GM23338 (cell line): ENCODE measurements at regions not wholly inside any gene's neighbourhood (a gene's known extent, or its start where the extent isn't known, plus 50 kb on each side); places are given as distances from the start of the nearest gene placed in this dataset.
A peak's percentile ranks its signal among the peaks of the same experiment; 100 is the strongest.

Experiments used
- ATAC-seq: fragments of 200-7000 bp; cut with Tn5 transposase; 3 replicates; pipeline ENCODE4 v1.9.1; 2020
- DNase-seq: peaks from one replicate; pipeline ENCODE4 v3.0.0-alpha.2; 2015; ENCODE audit warnings: low spot score
- H2AFZ ChIP-seq: fragments of 200-600 bp; sonication (generic); 2 replicates; pipeline ENCODE4 v1.8.0; 2016; ENCODE audit warnings: antibody characterized with exemption, mild to moderate bottlenecking, moderate library complexity
- H3F3A ChIP-seq: fragments of 200-600 bp; sonication (generic); replicated peaks from 2 replicates; pipeline ENCODE4 v1.8.0; 2017; ENCODE audit warnings: antibody characterized with exemption, mixed run types, low read depth
- H3K27ac ChIP-seq: fragments of 200-600 bp; sonication (generic); 2 replicates; pipeline ENCODE4 v1.6.1; 2016; ENCODE audit warnings: low read depth
- H3K27me3 ChIP-seq: fragments of 200-600 bp; sonication (generic); 2 replicates; pipeline ENCODE4 v1.8.0; 2016; ENCODE audit warnings: mild to moderate bottlenecking, mixed run types, moderate library complexity; ENCODE audit not compliant: insufficient read depth
- H3K36me3 ChIP-seq: fragments of 200-600 bp; sonication (generic); 2 replicates; pipeline ENCODE4 v1.8.0; 2016; ENCODE audit warnings: mild to moderate bottlenecking; ENCODE audit not compliant: insufficient read depth
- H3K4me1 ChIP-seq: fragments of 200-600 bp; sonication (generic); 2 replicates; pipeline ENCODE4 v1.8.0; 2016; ENCODE audit warnings: mild to moderate bottlenecking, moderate library complexity; ENCODE audit not compliant: insufficient read depth
- H3K4me2 ChIP-seq: fragments of 200-600 bp; sonication (generic); 2 replicates; pipeline ENCODE4 v1.7.1; 2017; ENCODE audit warnings: mixed run types
- H3K4me3 ChIP-seq: fragments of 200-600 bp; sonication (generic); 2 replicates; pipeline ENCODE4 v1.6.1; 2016; ENCODE audit warnings: mixed run types
- H3K79me2 ChIP-seq: fragments of 200-600 bp; sonication (generic); replicated peaks from 2 replicates; pipeline ENCODE4 v1.8.0; 2017; ENCODE audit warnings: mild to moderate bottlenecking; ENCODE audit not compliant: insufficient read depth
- H3K9me2 ChIP-seq: fragments of 200-600 bp; sonication (generic); 2 replicates; pipeline ENCODE4 v1.8.0; 2017; ENCODE audit not compliant: insufficient read depth
- H4K20me1 ChIP-seq: fragments of 200-600 bp; sonication (generic); replicated peaks from 2 replicates; pipeline ENCODE4 v1.8.0; 2017; ENCODE audit warnings: mild to moderate bottlenecking; ENCODE audit not compliant: insufficient read depth
- H3K27ac Mint-ChIP-seq: 2 replicates; pipeline ENCODE4 v1.8.0; 2020; ENCODE audit warnings: inconsistent platforms, mild to moderate bottlenecking, moderate library complexity, mixed read lengths
- H3K27me3 Mint-ChIP-seq: 3 replicates; pipeline ENCODE4 v1.8.0; 2022; ENCODE audit warnings: low read depth, mild to moderate bottlenecking, moderate library complexity, mixed read lengths, inconsistent platforms; ENCODE audit not compliant: insufficient read depth, poor library complexity
- H3K36me3 Mint-ChIP-seq: 3 replicates; pipeline ENCODE4 v1.8.0; 2021; ENCODE audit warnings: low read depth, mild to moderate bottlenecking, inconsistent platforms, moderate library complexity, mixed read lengths
- H3K4me1 Mint-ChIP-seq: 3 replicates; pipeline ENCODE4 v1.8.0; 2020; ENCODE audit warnings: mild to moderate bottlenecking, inconsistent platforms, mixed read lengths
- H3K4me3 Mint-ChIP-seq: 3 replicates; pipeline ENCODE4 v1.8.0; 2021; ENCODE audit warnings: moderate library complexity, mild to moderate bottlenecking, inconsistent platforms, mixed read lengths
- H3K9me3 Mint-ChIP-seq: 3 replicates; pipeline ENCODE4 v1.8.0; 2020; ENCODE audit warnings: moderate library complexity, mild to moderate bottlenecking, inconsistent platforms, mixed read lengths
- CREB1 ChIP-seq: fragments of 250-450 bp; sonication (Bioruptor Pico); IDR thresholded peaks from 2 replicates; pipeline ENCODE4 v1.5.0; 2020; ENCODE audit warnings: low read depth, mild to moderate bottlenecking, moderate library complexity
- CTCF ChIP-seq, 2 experiments: fragments of 200-600 bp in 1 of 2; sonication (generic) in 1 of 2; conservative IDR thresholded peaks; 2 replicates each; pipeline versions ENCODE4 v1.5.1 to v1.6.1; 2016 to 2017; ENCODE audit warnings: antibody characterized with exemption in 2 of 2, low read depth in 2 of 2, mild to moderate bottlenecking in 2 of 2, moderate library complexity in 1 of 2
- ETS1 ChIP-seq: IDR thresholded peaks from 2 replicates; pipeline ENCODE4 v1.6.1; 2016; ENCODE audit warnings: antibody characterized with exemption
- EZH2 ChIP-seq: fragments of 200-600 bp; sonication (generic); IDR thresholded peaks from one replicate; pipeline ENCODE4 v1.8.0; 2017; ENCODE audit warnings: antibody characterized with exemption, mild to moderate bottlenecking, low read depth; ENCODE audit not compliant: unreplicated experiment
- EZH2phosphoT487 ChIP-seq: fragments of 200-600 bp; sonication (generic); IDR thresholded peaks from one replicate; pipeline ENCODE4 v1.8.1; 2018; ENCODE audit warnings: antibody characterized with exemption; ENCODE audit not compliant: unreplicated experiment
- JUNB ChIP-seq: IDR thresholded peaks from one replicate; pipeline ENCODE4 v1.6.1; 2016; ENCODE audit warnings: antibody characterized with exemption; ENCODE audit not compliant: unreplicated experiment
- NANOG ChIP-seq: IDR thresholded peaks from 2 replicates; pipeline ENCODE4 v1.6.1; 2016; ENCODE audit warnings: antibody characterized with exemption, borderline replicate concordance
- POLR2AphosphoS5 ChIP-seq: IDR thresholded peaks from 2 replicates; pipeline ENCODE4 v1.6.1; 2016; ENCODE audit warnings: antibody characterized with exemption, low read depth
- REST ChIP-seq: IDR thresholded peaks from one replicate; pipeline ENCODE4 v1.6.1; 2018; ENCODE audit warnings: antibody characterized with exemption; ENCODE audit not compliant: unreplicated experiment
- STAT1 ChIP-seq: IDR thresholded peaks from one replicate; pipeline ENCODE4 v1.6.1; 2016; ENCODE audit warnings: antibody characterized with exemption; ENCODE audit not compliant: unreplicated experiment
- ZNF114 ChIP-seq: fragments of 250-450 bp; sonication (Bioruptor Pico); IDR thresholded peaks from 2 replicates; pipeline ENCODE4 v1.5.0; 2020; ENCODE audit warnings: mild to moderate bottlenecking, moderate library complexity
- ZNF331 ChIP-seq: fragments of 250-450 bp; sonication (Bioruptor Pico); IDR thresholded peaks from 2 replicates; pipeline ENCODE4 v1.5.0; 2020; ENCODE audit warnings: low read depth, mild to moderate bottlenecking, moderate library complexity
- ZNF462 ChIP-seq: fragments of 250-450 bp; sonication (Bioruptor Pico); IDR thresholded peaks from 2 replicates; pipeline ENCODE4 v1.5.0; 2020; ENCODE audit warnings: mild to moderate bottlenecking, moderate library complexity

- ATAC-seq: no peak
- no peak overlapping the region for H3K4me2 ChIP-seq
- Mint-ChIP-seq H3K4me3 (no peak overlapping the region), H3K36me3 (no peaks in the 10 kb centered on the region), H3K4me1 (no peaks in the 10 kb centered on the region), H3K27ac (no peak overlapping the region), H3K27me3 (peaks cover 1% of the 10 kb centered on the region), H3K9me3 (peaks cover 11% of the 10 kb centered on the region)
- peaks cover 6% of the 10 kb centered on the region; the same call in 1 of the 2 replicates for H3K9me2 ChIP-seq
- H3K27ac ChIP-seq: no peak overlapping the region
- H2AFZ ChIP-seq: 0 out of 2 replicates have a peak overlapping the region, but pooled peaks have one; percentile 48
- no peak for TF ChIP-seq ZNF114 (CRISPR knock-in tag)
- TF ChIP-seq CREB1: no peak
- TF ChIP-seq REST: no peak
- TF ChIP-seq POLR2AphosphoS5: no peak
- TF ChIP-seq EZH2: no peak
- TF ChIP-seq STAT1: no peak
- no peak for TF ChIP-seq CTCF (conservative IDR thresholded peaks at IDR 0.05; ENCODE audit: low read depth in 2 of 2)
- TF ChIP-seq JUNB: no peak
- no peak for TF ChIP-seq ZNF331 (CRISPR knock-in tag)
- no peak for TF ChIP-seq NANOG
- TF ChIP-seq ETS1: no peak
- TF ChIP-seq ZNF462 (CRISPR knock-in tag): no peak
- TF ChIP-seq EZH2phosphoT487: no peak
- H3K4me3 ChIP-seq: no peak overlapping the region
- no peaks in the 10 kb centered on the region for H3K27me3 ChIP-seq
- no peaks in the 10 kb centered on the region for H3F3A ChIP-seq
- DNase-seq: no peak
- H3K36me3 ChIP-seq: no peaks in the 10 kb centered on the region
- H3K4me1 ChIP-seq: no peaks in the 10 kb centered on the region
- no peaks in the 10 kb centered on the region for H3K79me2 ChIP-seq
- no peaks in the 10 kb centered on the region for H4K20me1 ChIP-seq
Observed at GRCh38 chr9:81416476-81417298, 272.7 kb downstream of the TLE1 start.
